ENCODE measurements at regions not wholly inside any gene's neighbourhood (a gene's known extent, or its start where the extent isn't known, plus 50 kb on each side); places are given as distances from the start of the nearest gene placed in this dataset.

GRCh38 chr1:78319603-78320002, 171.2 kb upstream of the PTGFR start:
- no peaks in the 10 kb centered on the region for H3K4me1 ChIP-seq
- H3K9me3 ChIP-seq, result peaks cover 0 to 3% (median 0%) of the 10 kb centered on the region in 3 donors
- no peaks in the 10 kb centered on the region for H3K27me3 ChIP-seq
- no peak overlapping the region for H3K4me3 ChIP-seq
- intact Hi-C loops (cut with DNase I; ENCODE audit: low total_unique reads), result no loop called here
- no peak for TF ChIP-seq CTCF (IDR thresholded peaks at IDR 0.05)
- no peak overlapping the region for H3K27ac ChIP-seq
- H3K36me3 ChIP-seq, result no peaks in the 10 kb centered on the region
- no peak for DNase-seq

- no peak for DNase-seq
- Histone ChIP-seq H3K4me1 (no peaks in the 10 kb centered on the region), H3K27me3 (no peaks in the 10 kb centered on the region), H3K36me3 (no peaks in the 10 kb centered on the region), H3K9me3 (no peaks in the 10 kb centered on the region), H3K27ac (no peak overlapping the region), H3K4me3 (no peak overlapping the region)
- intact Hi-C loops (cut with DNase I; ENCODE audit: low total_unique reads), result no loop called here
- TF ChIP-seq CTCF (IDR thresholded peaks at IDR 0.05), result no peak
These were observed 167.7 kb upstream of the PTGFR start for GRCh38 chr1:78322928-78323680.

GRCh38 chr1:78325293-78325692, 165.5 kb upstream of the PTGFR start:
- no peak for DNase-seq
- TF ChIP-seq CTCF (IDR thresholded peaks at IDR 0.05), result no peak
- H3K4me3 ChIP-seq, result no peak overlapping the region
- H3K27ac ChIP-seq, result no peak overlapping the region
- no peaks in the 10 kb centered on the region for H3K4me1 ChIP-seq
- no peaks in the 10 kb centered on the region for H3K27me3 ChIP-seq
- H3K9me3 ChIP-seq, result no peaks in the 10 kb centered on the region
- intact Hi-C loops (cut with DNase I; ENCODE audit: low total_unique reads), result no loop called here
- no peaks in the 10 kb centered on the region for H3K36me3 ChIP-seq

GRCh38 chr1:78329475-78329874, 161.3 kb upstream of the PTGFR start:
- no peaks in the 10 kb centered on the region for H3K36me3 ChIP-seq
- no peaks in the 10 kb centered on the region for H3K27me3 ChIP-seq
- H3K4me1 ChIP-seq, result no peaks in the 10 kb centered on the region
- no peak for TF ChIP-seq CTCF (IDR thresholded peaks at IDR 0.05)
- no peak overlapping the region for H3K27ac ChIP-seq
- no peak for DNase-seq
- intact Hi-C loops (cut with DNase I; ENCODE audit: low total_unique reads), result no loop called here
- no peak overlapping the region for H3K4me3 ChIP-seq
- H3K9me3 ChIP-seq, result no peaks in the 10 kb centered on the region

- no peaks in the 10 kb centered on the region for H3K9me3 ChIP-seq
- H3K36me3 ChIP-seq, result no peaks in the 10 kb centered on the region
- no peak for DNase-seq
- H3K27ac ChIP-seq, result no peak overlapping the region
- no peaks in the 10 kb centered on the region for H3K27me3 ChIP-seq
- intact Hi-C loops (cut with DNase I; ENCODE audit: low total_unique reads), result no loop called here
- no peak overlapping the region for H3K4me3 ChIP-seq
- H3K4me1 ChIP-seq, result no peaks in the 10 kb centered on the region
- no peak for TF ChIP-seq CTCF (IDR thresholded peaks at IDR 0.05)
These were observed 159.0 kb upstream of the PTGFR start for GRCh38 chr1:78331799-78332198.

GRCh38 chr1:78333502-78333901, 157.3 kb upstream of the PTGFR start:
- DNase-seq, result no peak
- Histone ChIP-seq H3K9me3 (no peaks in the 10 kb centered on the region), H3K27ac (no peak overlapping the region), H3K4me3 (no peak overlapping the region), H3K36me3 (no peaks in the 10 kb centered on the region), H3K27me3 (no peaks in the 10 kb centered on the region), H3K4me1 (no peaks in the 10 kb centered on the region)
- intact Hi-C loops (cut with DNase I; ENCODE audit: low total_unique reads), result no loop called here
- peak; percentile 24 to 26 for TF ChIP-seq CTCF (IDR thresholded peaks at IDR 0.05)
